Keratinocyte (primary cell): ENCODE measurements at regions not wholly inside any gene's neighbourhood (a gene's known extent, or its start where the extent isn't known, plus 50 kb on each side); places are given as distances from the start of the nearest gene placed in this dataset.

ENCODE experiments used
- DNase-seq: peaks from one replicate; pipeline ENCODE4 v3.0.0-alpha.2; 2011; ENCODE audit warnings: low read depth, missing footprints, low spot score
- FAIRE-seq: peaks from 2 replicates; lab custom pipeline; 2011; peaks lifted over from hg19 to GRCh38; lab: Jason Lieb, UNC
- H2AFZ ChIP-seq: 2 replicates; pipeline ENCODE4 v1.6.0; 2012; ENCODE audit warnings: low read length, control low read depth, inconsistent platforms; ENCODE audit not compliant: control insufficient read depth
- H3K27ac ChIP-seq: 2 replicates; pipeline ENCODE4 v1.5.1; 2011; ENCODE audit warnings: low read length; ENCODE audit not compliant: control insufficient read depth, insufficient read depth
- H3K27me3 ChIP-seq: 3 replicates; pipeline ENCODE4 v1.6.0; 2011; ENCODE audit warnings: low read length; ENCODE audit not compliant: control insufficient read depth, insufficient read depth; ENCODE audit errors: extremely low read depth
- H3K36me3 ChIP-seq, 2 experiments: 2 replicates in 1 of 2; 3 replicates in 1 of 2; pipeline ENCODE4 v1.5.1; 2011; ENCODE audit warnings: low read length in 2 of 2, mild to moderate bottlenecking in 1 of 2; ENCODE audit not compliant: control insufficient read depth in 2 of 2, insufficient read depth in 2 of 2; ENCODE audit errors: extremely low read depth in 1 of 2
- H3K4me1 ChIP-seq: 3 replicates; pipeline ENCODE4 v1.5.1; 2011; ENCODE audit warnings: low read length; ENCODE audit not compliant: control insufficient read depth, insufficient read depth; ENCODE audit errors: extremely low read depth
- H3K4me2 ChIP-seq: 3 replicates; pipeline ENCODE4 v1.6.0; 2011; ENCODE audit warnings: low read depth, low read length; ENCODE audit not compliant: control insufficient read depth, insufficient read depth; ENCODE audit errors: extremely low read depth
- H3K4me3 ChIP-seq, 3 experiments: fragments of 200-600 bp in 1 of 3; sonication (generic) in 1 of 3; 2 replicates in 2 of 3; 3 replicates in 1 of 3; pipeline ENCODE4 v1.5.1; 2011 to 2016; ENCODE audit warnings: low read length in 3 of 3, mild to moderate bottlenecking in 3 of 3, control low read depth in 2 of 3, inconsistent platforms in 1 of 3, low read depth in 1 of 3, mixed read lengths in 1 of 3, mixed run types in 1 of 3, moderate library complexity in 1 of 3; ENCODE audit not compliant: control insufficient read depth in 2 of 3, insufficient read depth in 2 of 3; ENCODE audit errors: extremely low read depth in 1 of 3
- H3K79me2 ChIP-seq: 2 replicates; pipeline ENCODE4 v1.6.0; 2012; ENCODE audit warnings: low read length; ENCODE audit not compliant: control insufficient read depth, insufficient read depth
- H3K9ac ChIP-seq: 3 replicates; pipeline ENCODE4 v1.6.0; 2011; ENCODE audit warnings: low read length; ENCODE audit not compliant: control insufficient read depth, insufficient read depth; ENCODE audit errors: extremely low read depth
- H3K9me1 ChIP-seq: 3 replicates; pipeline ENCODE4 v1.6.0; 2011; ENCODE audit warnings: low read length; ENCODE audit not compliant: control insufficient read depth, insufficient read depth; ENCODE audit errors: extremely low read depth
- H3K9me3 ChIP-seq: 2 replicates; pipeline ENCODE4 v1.5.1; 2012; ENCODE audit warnings: low read depth, low read length; ENCODE audit not compliant: control insufficient read depth
- H4K20me1 ChIP-seq: 3 replicates; pipeline ENCODE4 v1.6.0; 2011; ENCODE audit warnings: low read length; ENCODE audit not compliant: control insufficient read depth, insufficient read depth; ENCODE audit errors: extremely low read depth
- CTCF ChIP-seq, 3 experiments: IDR thresholded peaks in 1 of 3; conservative IDR thresholded peaks in 1 of 3; optimal IDR thresholded peaks in 1 of 3; 2 replicates in 2 of 3; 3 replicates in 1 of 3; pipeline versions ENCODE3 to v1.5.1; 2011; ENCODE audit warnings: low read length in 3 of 3, mild to moderate bottlenecking in 3 of 3, moderate library complexity in 2 of 3, control low read depth in 1 of 3, inconsistent platforms in 1 of 3; ENCODE audit not compliant: insufficient read depth in 2 of 3; ENCODE audit errors: extremely low read depth in 1 of 3
- EZH2 ChIP-seq: IDR thresholded peaks from one replicate; pipeline ENCODE4 v1.6.1; 2012; ENCODE audit warnings: inconsistent platforms, mild to moderate bottlenecking, low read length, moderate library complexity
- dilution Hi-C: fragments of 300-500 bp; cut with MboI; formaldehyde crosslinking; loops from one replicate; pipeline ENCODE4 v1.7.0; 2020; ENCODE audit warnings: low sequenced_read_pairs; ENCODE audit not compliant: extremely low pct_ligation_motif_present

- dilution Hi-C loops, result no loop called here
- no peaks in the 10 kb centered on the region for H3K9me1 ChIP-seq
- H3K27me3 ChIP-seq, result no peaks in the 10 kb centered on the region
- TF ChIP-seq EZH2, result no peak
- no peak for TF ChIP-seq CTCF (optimal IDR thresholded peaks at IDR 0.05 in 1 of 3, IDR thresholded peaks at IDR 0.05 in 1 of 3, conservative IDR thresholded peaks at IDR 0.05 in 1 of 3; ENCODE audit: extremely low read depth in 1 of 3, insufficient read depth in 2 of 3, low read length in 3 of 3)
- H3K36me3 ChIP-seq, result no peaks in the 10 kb centered on the region
- H3K4me1 ChIP-seq, result no peaks in the 10 kb centered on the region
- H4K20me1 ChIP-seq, result no peaks in the 10 kb centered on the region
- H3K4me2 ChIP-seq, result no peak overlapping the region
- no peaks in the 10 kb centered on the region for H3K79me2 ChIP-seq
- no peak for DNase-seq
- no peak overlapping the region for H3K4me3 ChIP-seq
- H3K9me3 ChIP-seq, result no peaks in the 10 kb centered on the region
- H2AFZ ChIP-seq, result no peak overlapping the region
- no peak overlapping the region for H3K9ac ChIP-seq
- FAIRE-seq, result no peak
- no peak overlapping the region for H3K27ac ChIP-seq
Measured at GRCh38 chr3:792630-793029, 300.2 kb upstream of the CNTN6 start.

GRCh38 chr3:804211-804610, 288.6 kb upstream of the CNTN6 start:
- Histone ChIP-seq H3K9ac (no peak overlapping the region), H2AFZ (no peak overlapping the region), H3K79me2 (no peaks in the 10 kb centered on the region), H3K27me3 (no peaks in the 10 kb centered on the region), H3K4me1 (no peaks in the 10 kb centered on the region), H3K4me2 (no peak overlapping the region), H3K4me3 (no peak overlapping the region), H3K27ac (no peak overlapping the region), H3K9me1 (no peaks in the 10 kb centered on the region), H3K9me3 (no peaks in the 10 kb centered on the region), H3K36me3 (no peaks in the 10 kb centered on the region), H4K20me1 (no peaks in the 10 kb centered on the region)
- no peak for TF ChIP-seq EZH2
- TF ChIP-seq CTCF (optimal IDR thresholded peaks at IDR 0.05 in 1 of 3, IDR thresholded peaks at IDR 0.05 in 1 of 3, conservative IDR thresholded peaks at IDR 0.05 in 1 of 3; ENCODE audit: extremely low read depth in 1 of 3, insufficient read depth in 2 of 3, low read length in 3 of 3), result no peak
- dilution Hi-C loops, result no loop called here
- DNase-seq, result no peak
- no peak for FAIRE-seq
